PC-3 (cell line): ENCODE measurements at regions not wholly inside any gene's neighbourhood (a gene's known extent, or its start where the extent isn't known, plus 50 kb on each side); places are given as distances from the start of the nearest gene placed in this dataset.

Experiments
- ATAC-seq: fragments of 200-7000 bp; cut with Tn5 transposase; 2 replicates; pipeline ENCODE4 v1.9.1; 2020; ENCODE audit warnings: mild to moderate bottlenecking, moderate library complexity
- BruUV-seq: library from RNA; stranded (reverse); fragments of 400-500 nt; replicated peaks from 2 replicates; lab custom pipeline; 2021; lab: Mats Ljungman, UMichigan
- CTCF ChIA-PET: fragments of 300-600 bp; sonication (Branson Sonifier 250); formaldehyde crosslinking; loops from one replicate; lab custom pipeline; 2022; ENCODE audit warnings: antibody characterized with exemption; lab: Charles Lee
- POLR2A ChIA-PET: fragments of 300-600 bp; sonication (Branson Sonifier 250); formaldehyde crosslinking; loops from one replicate; lab custom pipeline; 2022; ENCODE audit warnings: antibody characterized with exemption; ENCODE audit not compliant: unreplicated experiment; lab: Charles Lee
- DNase-seq: peaks from one replicate; pipeline ENCODE4 v3.0.0-alpha.2; 2015
- H2AFZ ChIP-seq: fragments of 300-600 bp; sonication (generic); 2 replicates; pipeline ENCODE4 v1.6.0; 2016; ENCODE audit warnings: antibody characterized with exemption, low read length
- H3F3A ChIP-seq: fragments of 300-600 bp; sonication (generic); one replicate; pipeline ENCODE4 v1.6.0; 2017; ENCODE audit warnings: antibody characterized with exemption, low read length, control low read depth, mild to moderate bottlenecking; ENCODE audit not compliant: unreplicated experiment
- H3K27ac ChIP-seq: fragments of 300-600 bp; sonication (generic); 2 replicates; pipeline ENCODE4 v1.5.1; 2016; ENCODE audit warnings: mild to moderate bottlenecking, low read length
- H3K27me3 ChIP-seq: fragments of 300-600 bp; sonication (generic); 2 replicates; pipeline ENCODE4 v1.6.1; 2016; ENCODE audit warnings: low read length, mixed read lengths
- H3K36me3 ChIP-seq: fragments of 300-600 bp; sonication (generic); 2 replicates; pipeline ENCODE4 v1.6.1; 2016; ENCODE audit warnings: low read depth, mixed run types, low read length, mixed read lengths
- H3K4me1 ChIP-seq: fragments of 300-600 bp; sonication (generic); 2 replicates; pipeline ENCODE4 v1.5.1; 2016; ENCODE audit warnings: low read length; ENCODE audit not compliant: insufficient read depth
- H3K4me2 ChIP-seq: fragments of 300-600 bp; sonication (generic); 2 replicates; pipeline ENCODE4 v1.6.0; 2016; ENCODE audit warnings: low read length
- H3K4me3 ChIP-seq: fragments of 300-600 bp; sonication (generic); 2 replicates; pipeline ENCODE4 v1.5.1; 2016; ENCODE audit warnings: mild to moderate bottlenecking, low read length, mixed read lengths
- H3K79me2 ChIP-seq: fragments of 300-600 bp; sonication (generic); 2 replicates; pipeline ENCODE4 v1.6.1; 2017; ENCODE audit warnings: low read length, mixed read lengths
- H3K9ac ChIP-seq: fragments of 300-600 bp; sonication (generic); 2 replicates; pipeline ENCODE4 v1.6.0; 2016; ENCODE audit warnings: mild to moderate bottlenecking, low read length
- H3K9me2 ChIP-seq: fragments of 300-600 bp; sonication (generic); replicated peaks from 2 replicates; pipeline ENCODE4 v1.6.1; 2016; ENCODE audit warnings: mixed run types, low read length, mixed read lengths
- H3K9me3 ChIP-seq: fragments of 300-600 bp; sonication (generic); 2 replicates; pipeline ENCODE4 v1.6.1; 2016; ENCODE audit warnings: low read length, mixed read lengths
- H4K20me1 ChIP-seq: fragments of 300-600 bp; sonication (generic); 2 replicates; pipeline ENCODE4 v1.6.1; 2016; ENCODE audit warnings: low read length, mixed read lengths
- CTCF ChIP-seq: fragments of 300-600 bp; sonication (generic); conservative IDR thresholded peaks from 2 replicates; pipeline ENCODE4 v1.5.1; 2017; ENCODE audit warnings: antibody characterized with exemption, low read depth, mild to moderate bottlenecking, low read length
- EZH2 ChIP-seq: fragments of 300-600 bp; sonication (generic); IDR thresholded peaks from one replicate; pipeline ENCODE4 v1.6.1; 2017; ENCODE audit warnings: antibody characterized with exemption, mild to moderate bottlenecking, low read length; ENCODE audit not compliant: unreplicated experiment
- EZH2phosphoT487 ChIP-seq: fragments of 300-600 bp; sonication (generic); IDR thresholded peaks from 2 replicates; pipeline ENCODE4 v1.6.1; 2018; ENCODE audit warnings: mild to moderate bottlenecking, antibody characterized with exemption, low read length, borderline replicate concordance
- intact Hi-C: fragments of 100-400 bp; cut with micrococcal nuclease; formaldehyde crosslinking; loops from 2 replicates; pipeline ENCODE4 v1.9.0; 2023

GRCh38 chr5:119741691-119742090 lies 112.3 kb downstream of the FAM170A start:
- ATAC-seq (no peak), DNase-seq (no peak)
- H2AFZ ChIP-seq = no peak overlapping the region
- ChIA-PET POLR2A (no interaction called here), CTCF (no interaction called here)
- H3K4me3 ChIP-seq = no peak overlapping the region
- H3K9me3 ChIP-seq = no peaks in the 10 kb centered on the region
- H3K4me2 ChIP-seq = no peak overlapping the region
- peaks cover 3% of the 10 kb centered on the region; the same call in 1 of the 2 replicates for H3K4me1 ChIP-seq
- H3K9me2 ChIP-seq = no peaks in the 10 kb centered on the region
- H3K27me3 ChIP-seq = no peaks in the 10 kb centered on the region
- H3K27ac ChIP-seq = no peak overlapping the region
- no TSS peak for BruUV-seq
- H4K20me1 ChIP-seq = no peaks in the 10 kb centered on the region
- H3F3A ChIP-seq = no peaks in the 10 kb centered on the region
- intact Hi-C loops = loop anchor here (5.0 kb wide), 3 partner anchors 136 to 329 kb away; no protein-coding TSS in a partner anchor
- no peaks in the 10 kb centered on the region for H3K79me2 ChIP-seq
- no peak for TF ChIP-seq CTCF
- TF ChIP-seq EZH2phosphoT487 = no peak
- TF ChIP-seq EZH2 = no peak
- H3K36me3 ChIP-seq = no peaks in the 10 kb centered on the region
- H3K9ac ChIP-seq = no peak overlapping the region

GRCh38 chr5:119742311-119742710 lies 113.0 kb downstream of the FAM170A start:
- H2AFZ ChIP-seq = no peak overlapping the region
- no peak overlapping the region for H3K4me2 ChIP-seq
- TF ChIP-seq EZH2phosphoT487 = no peak
- TF ChIP-seq CTCF = no peak
- no peak for TF ChIP-seq EZH2
- no peaks in the 10 kb centered on the region for H4K20me1 ChIP-seq
- ATAC-seq = peak; percentile 62
- H3K9me3 ChIP-seq = no peaks in the 10 kb centered on the region
- H3F3A ChIP-seq = no peaks in the 10 kb centered on the region
- H3K79me2 ChIP-seq = no peaks in the 10 kb centered on the region
- H3K27me3 ChIP-seq = no peaks in the 10 kb centered on the region
- intact Hi-C loops = loop anchor here (5.0 kb wide), 3 partner anchors 135 to 330 kb away; no protein-coding TSS in a partner anchor
- no TSS peak for BruUV-seq
- H3K27ac ChIP-seq = no peak overlapping the region
- POLR2A ChIA-PET = no interaction called here
- no peaks in the 10 kb centered on the region for H3K36me3 ChIP-seq
- DNase-seq = peak; percentile 45
- H3K4me3 ChIP-seq = no peak overlapping the region
- H3K9ac ChIP-seq = no peak overlapping the region
- CTCF ChIA-PET = no interaction called here
- H3K4me1 ChIP-seq = peaks cover 3% of the 10 kb centered on the region; the same call in 1 of the 2 replicates
- H3K9me2 ChIP-seq = no peaks in the 10 kb centered on the region

GRCh38 chr5:119743927-119744326 lies 114.6 kb downstream of the FAM170A start:
- H3K27me3 ChIP-seq = no peaks in the 10 kb centered on the region
- POLR2A ChIA-PET = no interaction called here
- H3K9ac ChIP-seq = no peak overlapping the region
- no peaks in the 10 kb centered on the region for H4K20me1 ChIP-seq
- intact Hi-C loops = loop anchor here (1.0 to 5.0 kb wide), 4 partner anchors 133 to 332 kb away; no protein-coding TSS in a partner anchor
- CTCF ChIA-PET = no interaction called here
- H2AFZ ChIP-seq = no peak overlapping the region
- no peaks in the 10 kb centered on the region for H3K9me2 ChIP-seq
- TF ChIP-seq EZH2phosphoT487 = no peak
- TF ChIP-seq CTCF = peak; percentile 70
- H3K9me3 ChIP-seq = no peaks in the 10 kb centered on the region
- no peak overlapping the region for H3K4me3 ChIP-seq
- no peak overlapping the region for H3K27ac ChIP-seq
- no TSS peak for BruUV-seq
- DNase-seq (peak; percentile 65), ATAC-seq (peak; percentile 62)
- H3K4me2 ChIP-seq = no peak overlapping the region
- peaks cover 3% of the 10 kb centered on the region; the same call in 1 of the 2 replicates for H3K4me1 ChIP-seq
- H3K79me2 ChIP-seq = no peaks in the 10 kb centered on the region
- no peaks in the 10 kb centered on the region for H3K36me3 ChIP-seq
- H3F3A ChIP-seq = no peaks in the 10 kb centered on the region
